ENCODE measurements at regions not wholly inside any gene's neighbourhood (a gene's known extent, or its start where the extent isn't known, plus 50 kb on each side); places are given as distances from the start of the nearest gene placed in this dataset.

DNA sequence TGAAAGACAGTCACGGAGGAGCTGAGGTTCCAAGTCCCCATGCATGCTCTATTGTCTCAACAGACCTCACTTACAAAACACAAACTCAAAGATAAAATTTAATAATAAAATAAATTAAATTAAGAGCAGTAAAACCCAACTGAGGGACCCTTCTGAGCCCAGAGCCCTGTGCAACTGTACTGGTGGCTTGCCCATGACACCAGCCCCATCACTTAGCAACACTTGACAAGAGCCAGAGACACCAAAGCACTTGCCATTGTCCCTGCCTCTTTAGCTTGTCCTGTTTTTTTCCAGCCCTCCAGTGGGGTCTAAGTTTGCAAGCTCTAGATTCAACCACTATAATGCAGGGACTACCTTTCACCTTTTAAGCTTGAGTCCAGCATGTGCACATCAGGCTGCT lies 117.9 kb downstream of the JCAD start:
- intact Hi-C loops (cut with micrococcal nuclease; ENCODE audit: unreplicated experiment): no loop called here
- FAIRE-seq (no peak), DNase-seq (ENCODE audit: low read depth, low spot score) (no peak), ATAC-seq (no peak)
- Histone ChIP-seq H3K4me2 (ENCODE audit: control insufficient read depth, insufficient read depth) (no peak overlapping the region), H3K4me3 (no peak overlapping the region), H3K4me1 (ENCODE audit: control insufficient read depth, insufficient read depth, low read length) (no peaks in the 10 kb centered on the region), H3K27ac (ENCODE audit: control insufficient read depth, insufficient read depth) (no peak overlapping the region), H3K9me3 (replicated peaks; ENCODE audit: control insufficient read depth, insufficient read depth, low read length) (no peaks in the 10 kb centered on the region), H3K79me2 (ENCODE audit: control insufficient read depth, insufficient read depth, low read length) (no peaks in the 10 kb centered on the region), H4K20me1 (ENCODE audit: control insufficient read depth, insufficient read depth) (no peaks in the 10 kb centered on the region), H3K9ac (ENCODE audit: control insufficient read depth, insufficient read depth, low read length) (no peak overlapping the region), H3K36me3 (ENCODE audit: control insufficient read depth in 2 of 2, insufficient read depth in 2 of 2, low read length in 1 of 2) (no peaks in the 10 kb centered on the region), H2AFZ (ENCODE audit: control insufficient read depth, low read depth, low read length) (no peak overlapping the region), H3K27me3 (replicated peaks in 1 of 2; ENCODE audit: control insufficient read depth in 2 of 2, insufficient read depth in 2 of 2, low read length in 1 of 2) (no peaks in the 10 kb centered on the region)
- CTCF ChIA-PET: interaction anchor here (0.6 kb wide), 1 partner anchor 241 kb away, joined by 5 read pairs; no protein-coding TSS in a partner anchor
- no TSS peak for BruUV-seq (replicated peaks)
- TF ChIP-seq NRF1 (conservative IDR thresholded peaks at IDR 0.05; ENCODE audit: low read depth, low read length) (no peak), ZBED1 (IDR thresholded peaks at IDR 0.05; ENCODE audit: borderline replicate concordance) (no peak), POLR2AphosphoS5 (IDR thresholded peaks at IDR 0.05; ENCODE audit: low read length) (no peak), TARDBP (IDR thresholded peaks at IDR 0.05; ENCODE audit: borderline replicate concordance) (no peak), IKZF1 (conservative IDR thresholded peaks at IDR 0.05) (no peak), NBN (IDR thresholded peaks at IDR 0.05) (no peak), SPI1 (IDR thresholded peaks at IDR 0.05; ENCODE audit: borderline replicate concordance, insufficient read depth, low read depth, low read length) (no peak), POU2F2 (IDR thresholded peaks at IDR 0.05; ENCODE audit: borderline replicate concordance, low read depth, low read length) (no peak), PAX5 (IDR thresholded peaks at IDR 0.05; ENCODE audit: borderline replicate concordance, low read depth, low read length) (no peak)
- TF ChIP-seq, protein P1, sequence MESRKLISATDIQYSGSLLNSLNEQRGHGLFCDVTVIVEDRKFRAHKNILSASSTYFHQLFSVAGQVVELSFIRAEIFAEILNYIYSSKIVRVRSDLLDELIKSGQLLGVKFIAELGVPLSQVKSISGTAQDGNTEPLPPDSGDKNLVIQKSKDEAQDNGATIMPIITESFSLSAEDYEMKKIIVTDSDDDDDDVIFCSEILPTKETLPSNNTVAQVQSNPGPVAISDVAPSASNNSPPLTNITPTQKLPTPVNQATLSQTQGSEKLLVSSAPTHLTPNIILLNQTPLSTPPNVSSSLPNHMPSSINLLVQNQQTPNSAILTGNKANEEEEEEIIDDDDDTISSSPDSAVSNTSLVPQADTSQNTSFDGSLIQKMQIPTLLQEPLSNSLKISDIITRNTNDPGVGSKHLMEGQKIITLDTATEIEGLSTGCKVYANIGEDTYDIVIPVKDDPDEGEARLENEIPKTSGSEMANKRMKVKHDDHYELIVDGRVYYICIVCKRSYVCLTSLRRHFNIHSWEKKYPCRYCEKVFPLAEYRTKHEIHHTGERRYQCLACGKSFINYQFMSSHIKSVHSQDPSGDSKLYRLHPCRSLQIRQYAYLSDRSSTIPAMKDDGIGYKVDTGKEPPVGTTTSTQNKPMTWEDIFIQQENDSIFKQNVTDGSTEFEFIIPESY (IDR thresholded peaks at IDR 0.05): no peak
- TF ChIP-seq, protein P2, sequence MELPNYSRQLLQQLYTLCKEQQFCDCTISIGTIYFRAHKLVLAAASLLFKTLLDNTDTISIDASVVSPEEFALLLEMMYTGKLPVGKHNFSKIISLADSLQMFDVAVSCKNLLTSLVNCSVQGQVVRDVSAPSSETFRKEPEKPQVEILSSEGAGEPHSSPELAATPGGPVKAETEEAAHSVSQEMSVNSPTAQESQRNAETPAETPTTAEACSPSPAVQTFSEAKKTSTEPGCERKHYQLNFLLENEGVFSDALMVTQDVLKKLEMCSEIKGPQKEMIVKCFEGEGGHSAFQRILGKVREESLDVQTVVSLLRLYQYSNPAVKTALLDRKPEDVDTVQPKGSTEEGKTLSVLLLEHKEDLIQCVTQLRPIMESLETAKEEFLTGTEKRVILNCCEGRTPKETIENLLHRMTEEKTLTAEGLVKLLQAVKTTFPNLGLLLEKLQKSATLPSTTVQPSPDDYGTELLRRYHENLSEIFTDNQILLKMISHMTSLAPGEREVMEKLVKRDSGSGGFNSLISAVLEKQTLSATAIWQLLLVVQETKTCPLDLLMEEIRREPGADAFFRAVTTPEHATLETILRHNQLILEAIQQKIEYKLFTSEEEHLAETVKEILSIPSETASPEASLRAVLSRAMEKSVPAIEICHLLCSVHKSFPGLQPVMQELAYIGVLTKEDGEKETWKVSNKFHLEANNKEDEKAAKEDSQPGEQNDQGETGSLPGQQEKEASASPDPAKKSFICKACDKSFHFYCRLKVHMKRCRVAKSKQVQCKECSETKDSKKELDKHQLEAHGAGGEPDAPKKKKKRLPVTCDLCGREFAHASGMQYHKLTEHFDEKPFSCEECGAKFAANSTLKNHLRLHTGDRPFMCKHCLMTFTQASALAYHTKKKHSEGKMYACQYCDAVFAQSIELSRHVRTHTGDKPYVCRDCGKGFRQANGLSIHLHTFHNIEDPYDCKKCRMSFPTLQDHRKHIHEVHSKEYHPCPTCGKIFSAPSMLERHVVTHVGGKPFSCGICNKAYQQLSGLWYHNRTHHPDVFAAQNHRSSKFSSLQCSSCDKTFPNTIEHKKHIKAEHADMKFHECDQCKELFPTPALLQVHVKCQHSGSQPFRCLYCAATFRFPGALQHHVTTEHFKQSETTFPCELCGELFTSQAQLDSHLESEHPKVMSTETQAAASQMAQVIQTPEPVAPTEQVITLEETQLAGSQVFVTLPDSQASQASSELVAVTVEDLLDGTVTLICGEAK (IDR thresholded peaks at IDR 0.05; ENCODE audit: borderline replicate concordance): no peak
- TF ChIP-seq, protein P3, sequence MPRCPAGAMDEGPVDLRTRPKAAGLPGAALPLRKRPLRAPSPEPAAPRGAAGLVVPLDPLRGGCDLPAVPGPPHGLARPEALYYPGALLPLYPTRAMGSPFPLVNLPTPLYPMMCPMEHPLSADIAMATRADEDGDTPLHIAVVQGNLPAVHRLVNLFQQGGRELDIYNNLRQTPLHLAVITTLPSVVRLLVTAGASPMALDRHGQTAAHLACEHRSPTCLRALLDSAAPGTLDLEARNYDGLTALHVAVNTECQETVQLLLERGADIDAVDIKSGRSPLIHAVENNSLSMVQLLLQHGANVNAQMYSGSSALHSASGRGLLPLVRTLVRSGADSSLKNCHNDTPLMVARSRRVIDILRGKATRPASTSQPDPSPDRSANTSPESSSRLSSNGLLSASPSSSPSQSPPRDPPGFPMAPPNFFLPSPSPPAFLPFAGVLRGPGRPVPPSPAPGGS (IDR thresholded peaks at IDR 0.05; ENCODE audit: borderline replicate concordance, insufficient read depth, low read depth, low read length, poor library complexity, severe bottlenecking): no peak
- WGBS (ENCODE audit: insufficient coverage, insufficient replicate concordance, low lambda C conversion rate, missing lambda C conversion rate): 0% methylated on average over 1 of the region's 1 CpG
- RAD21 ChIA-PET (ENCODE audit: unreplicated experiment): no interaction called here
- SMC1A ChIA-PET (ENCODE audit: uncharacterized antibody, unreplicated experiment): no interaction called here
- in situ Hi-C loops (cut with MboI): no loop called here
- POLR2A ChIA-PET: no interaction called here
